GM18507 (cell line): ENCODE measurements at regions not wholly inside any gene's neighbourhood (a gene's known extent, or its start where the extent isn't known, plus 50 kb on each side); places are given as distances from the start of the nearest gene placed in this dataset.

Experiments
- DNase-seq: peaks from one replicate; pipeline ENCODE4 v3.0.0; 2011; ENCODE audit warnings: low read depth; ENCODE audit not compliant: insufficient read length; ENCODE audit errors: extremely low spot score
- FAIRE-seq: peaks from 2 replicates; lab custom pipeline; 2011; peaks lifted over from hg19 to GRCh38; lab: Jason Lieb, UNC

- FAIRE-seq, result no peak
- no peak for DNase-seq
These were observed 97.3 kb upstream of the THRB start for GRCh38 chr3:24591661-24592555.

GRCh38 chr3:24594161-24594560 is 99.5 kb upstream of the THRB start:
- FAIRE-seq (no peak), DNase-seq (no peak)

- FAIRE-seq, result no peak
- no peak for DNase-seq
These were observed 101.1 kb upstream of the THRB start for GRCh38 chr3:24595796-24596195.

- DNase-seq (no peak), FAIRE-seq (no peak)
These were observed 102.0 kb upstream of the THRB start for GRCh38 chr3:24596626-24597025.

- FAIRE-seq (no peak), DNase-seq (no peak)
These were observed 104.2 kb upstream of the THRB start for GRCh38 chr3:24598695-24599470.

GRCh38 chr3:24601066-24601939 is 106.7 kb upstream of the THRB start:
- no peak for FAIRE-seq
- no peak for DNase-seq

DNA sequence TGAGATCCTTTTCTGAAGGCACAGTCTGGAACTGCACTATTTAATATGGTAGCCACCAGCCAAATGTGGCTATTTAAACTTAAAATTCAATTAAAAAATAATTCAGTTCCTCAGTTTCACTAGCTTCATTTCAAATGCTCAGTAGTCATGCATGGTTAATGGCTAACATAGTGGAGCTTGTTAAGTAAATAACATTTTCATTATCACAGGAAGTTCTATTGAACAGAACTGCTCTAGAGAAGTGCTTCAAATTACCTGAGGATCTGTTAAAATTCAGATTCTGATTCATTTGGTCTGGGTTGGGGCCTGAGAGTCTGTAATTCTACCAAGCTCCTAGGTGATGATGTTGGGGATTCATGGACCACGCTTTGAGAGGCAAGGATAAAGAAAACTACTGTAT is 109.6 kb upstream of the THRB start:
- DNase-seq (no peak), FAIRE-seq (no peak)

DNA sequence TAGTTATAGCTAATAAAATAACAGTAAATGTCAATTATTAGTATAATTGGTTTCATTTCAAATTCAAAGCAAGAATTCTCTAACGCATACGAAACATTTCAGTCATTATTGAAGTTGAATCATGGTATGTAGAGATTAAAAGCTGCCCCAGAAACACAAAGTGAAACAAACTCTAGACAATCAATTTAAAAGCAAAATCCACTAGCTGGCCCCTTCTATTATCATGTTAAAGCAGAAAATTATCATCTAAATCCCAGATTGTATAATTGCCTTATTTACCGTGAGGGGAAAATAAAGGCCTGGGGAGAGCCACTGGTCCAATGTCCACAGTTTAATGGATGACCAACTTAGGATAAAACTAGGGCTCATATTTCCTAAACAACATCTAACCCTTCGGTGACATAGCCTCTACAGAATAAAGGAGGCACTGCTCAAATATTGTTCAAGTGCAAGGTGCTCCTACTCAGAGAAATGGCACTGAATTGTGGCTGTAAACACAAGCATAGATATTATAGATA is 110.9 kb upstream of the THRB start:
- FAIRE-seq (no peak), DNase-seq (no peak)

- no peak for FAIRE-seq
- DNase-seq, result no peak
These were observed 112.6 kb upstream of the THRB start for GRCh38 chr3:24607281-24607680.

GRCh38 chr3:24608701-24609390 is 114.2 kb upstream of the THRB start:
- DNase-seq (no peak), FAIRE-seq (no peak)

GRCh38 chr3:24614359-24614758 is 119.7 kb upstream of the THRB start:
- no peak for DNase-seq
- FAIRE-seq, result no peak

DNA sequence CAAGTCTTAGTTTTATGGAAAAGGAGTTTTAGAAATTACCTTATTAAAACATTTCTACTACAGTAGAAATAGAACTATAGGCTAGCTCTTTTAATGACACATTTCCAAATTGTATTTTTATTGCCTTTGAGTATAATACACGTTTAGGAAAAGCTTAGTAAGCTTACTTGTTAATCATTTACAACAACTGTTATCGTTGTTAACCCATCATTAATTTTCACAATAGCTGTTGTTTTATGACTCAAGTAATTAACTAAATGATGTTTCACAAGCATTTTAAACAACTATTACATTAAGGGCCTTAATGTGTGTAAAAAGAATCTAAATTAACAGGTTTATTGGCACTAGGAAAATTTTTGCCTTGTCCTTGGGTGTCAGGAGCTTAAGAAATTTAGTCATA is 120.5 kb upstream of the THRB start:
- DNase-seq (no peak), FAIRE-seq (no peak)

- FAIRE-seq (no peak), DNase-seq (no peak)
These were observed 121.6 kb upstream of the THRB start for GRCh38 chr3:24616110-24616829.

DNA sequence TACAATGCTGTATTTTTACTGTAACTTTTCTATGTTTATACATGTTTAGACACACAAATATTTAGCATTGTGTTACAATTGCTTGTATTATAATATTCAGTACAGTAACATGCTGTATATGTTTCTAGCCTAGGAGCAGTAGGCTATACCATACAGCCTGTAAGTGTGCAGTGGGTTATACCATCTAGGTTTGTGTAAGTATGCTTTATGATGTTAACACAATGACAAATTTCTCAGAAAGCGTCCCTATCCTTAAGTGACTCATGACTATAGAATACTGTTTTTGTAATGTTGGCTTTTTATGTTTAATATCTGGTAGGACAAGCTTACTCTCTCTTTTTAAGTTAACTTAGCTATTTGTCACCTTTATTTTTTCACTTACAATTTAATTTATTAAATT is 127.5 kb upstream of the THRB start:
- DNase-seq, result no peak
- FAIRE-seq, result no peak

- DNase-seq (no peak), FAIRE-seq (no peak)
These were observed 128.1 kb upstream of the THRB start for GRCh38 chr3:24622696-24623225.

DNA sequence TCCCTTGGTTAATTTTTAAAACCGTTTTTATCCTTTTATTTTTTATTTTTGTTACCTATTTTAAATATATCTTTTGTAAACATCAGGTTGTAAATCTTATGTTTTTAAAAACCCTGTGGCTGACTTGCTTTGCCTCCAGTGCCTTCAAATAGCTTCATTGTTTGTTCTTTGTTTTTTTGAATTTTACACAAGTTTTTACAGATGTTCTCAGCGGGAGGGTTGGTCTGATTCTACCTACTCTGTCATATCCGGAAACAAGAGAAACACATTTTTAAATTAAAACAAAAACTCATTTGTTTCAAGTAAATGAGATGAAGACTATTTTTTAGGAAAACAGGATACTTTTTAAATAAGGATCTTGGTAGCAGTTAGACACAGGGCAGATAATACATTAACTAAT is 129.0 kb upstream of the THRB start:
- FAIRE-seq, result no peak

DNA sequence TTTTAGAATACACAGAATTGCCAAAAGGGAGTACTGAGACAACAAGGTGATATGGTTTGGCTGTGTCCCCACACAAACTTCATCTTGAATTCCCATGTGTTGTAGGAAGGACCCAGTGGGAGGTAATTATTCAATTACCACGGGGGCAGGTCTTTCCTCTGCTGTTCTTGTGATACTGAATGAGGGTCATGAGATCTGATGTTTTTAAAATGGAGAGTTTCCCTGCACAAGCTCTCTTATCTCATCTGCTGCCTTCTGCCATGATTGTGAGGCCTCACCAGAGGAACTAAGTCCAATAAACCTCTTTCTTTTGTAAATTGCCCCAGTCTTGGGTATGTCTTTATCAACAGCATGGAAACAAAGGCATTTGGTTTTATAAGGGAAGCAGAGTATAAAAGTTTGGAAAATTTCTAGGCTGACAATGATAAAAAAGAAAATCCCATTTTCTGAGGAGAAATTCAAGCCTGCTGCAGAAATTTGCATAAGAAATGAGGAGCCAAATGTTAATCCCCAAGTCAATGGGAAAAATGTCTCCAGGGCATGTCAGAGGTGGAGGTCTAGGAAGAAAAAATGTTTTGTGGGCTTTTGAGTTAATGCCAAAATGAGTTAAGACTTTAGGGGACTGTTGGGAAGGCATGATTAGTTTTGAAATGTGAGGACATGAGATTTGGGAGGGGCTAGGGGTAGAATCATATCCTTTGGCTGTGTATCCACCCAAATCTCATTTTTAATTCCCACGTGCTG is 130.5 kb upstream of the THRB start:
- DNase-seq, result no peak
- FAIRE-seq, result no peak

More for the DNA sequence above, 129.0 kb upstream of the THRB start:
- DNase-seq, result no peak
